ENCODE measurements at regions not wholly inside any gene's neighbourhood (a gene's known extent, or its start where the extent isn't known, plus 50 kb on each side); places are given as distances from the start of the nearest gene placed in this dataset.

DNA sequence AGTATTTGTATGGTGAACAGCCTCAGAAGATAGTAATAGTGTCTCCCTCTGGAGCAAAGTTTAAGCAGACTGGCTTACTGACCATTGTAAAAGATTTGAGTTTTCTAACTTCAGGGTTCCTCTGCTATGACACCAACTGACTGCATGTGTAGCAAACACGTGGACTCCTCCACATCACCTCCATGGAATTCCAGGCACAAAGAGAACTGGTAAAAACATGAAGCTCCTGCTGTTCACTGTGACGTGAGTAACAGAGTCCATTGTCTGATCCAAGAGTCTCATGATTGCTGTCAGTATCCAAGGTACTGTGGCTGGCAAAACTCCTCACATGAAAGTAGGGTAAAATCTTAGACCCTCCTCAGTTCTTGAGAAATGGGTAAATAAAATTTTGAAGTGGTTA is 107.6 kb upstream of the FAM9B start:
- TF ChIP-seq, protein P1, sequence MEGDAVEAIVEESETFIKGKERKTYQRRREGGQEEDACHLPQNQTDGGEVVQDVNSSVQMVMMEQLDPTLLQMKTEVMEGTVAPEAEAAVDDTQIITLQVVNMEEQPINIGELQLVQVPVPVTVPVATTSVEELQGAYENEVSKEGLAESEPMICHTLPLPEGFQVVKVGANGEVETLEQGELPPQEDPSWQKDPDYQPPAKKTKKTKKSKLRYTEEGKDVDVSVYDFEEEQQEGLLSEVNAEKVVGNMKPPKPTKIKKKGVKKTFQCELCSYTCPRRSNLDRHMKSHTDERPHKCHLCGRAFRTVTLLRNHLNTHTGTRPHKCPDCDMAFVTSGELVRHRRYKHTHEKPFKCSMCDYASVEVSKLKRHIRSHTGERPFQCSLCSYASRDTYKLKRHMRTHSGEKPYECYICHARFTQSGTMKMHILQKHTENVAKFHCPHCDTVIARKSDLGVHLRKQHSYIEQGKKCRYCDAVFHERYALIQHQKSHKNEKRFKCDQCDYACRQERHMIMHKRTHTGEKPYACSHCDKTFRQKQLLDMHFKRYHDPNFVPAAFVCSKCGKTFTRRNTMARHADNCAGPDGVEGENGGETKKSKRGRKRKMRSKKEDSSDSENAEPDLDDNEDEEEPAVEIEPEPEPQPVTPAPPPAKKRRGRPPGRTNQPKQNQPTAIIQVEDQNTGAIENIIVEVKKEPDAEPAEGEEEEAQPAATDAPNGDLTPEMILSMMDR (IDR thresholded peaks at IDR 0.05; ENCODE audit: borderline replicate concordance, extremely low read depth, low read length, poor library complexity, severe bottlenecking): no peak
- TF ChIP-seq EZH2 (IDR thresholded peaks at IDR 0.05; ENCODE audit: borderline replicate concordance, low read depth, low read length, severe bottlenecking): no peak
